ENCODE measurements at regions not wholly inside any gene's neighbourhood (a gene's known extent, or its start where the extent isn't known, plus 50 kb on each side); places are given as distances from the start of the nearest gene placed in this dataset.
"Not testable (repeated sequence)": the region's sequence is repeated elsewhere in the genome, so short reads cannot be mapped to it uniquely, and the experiment has no call there.

DNA sequence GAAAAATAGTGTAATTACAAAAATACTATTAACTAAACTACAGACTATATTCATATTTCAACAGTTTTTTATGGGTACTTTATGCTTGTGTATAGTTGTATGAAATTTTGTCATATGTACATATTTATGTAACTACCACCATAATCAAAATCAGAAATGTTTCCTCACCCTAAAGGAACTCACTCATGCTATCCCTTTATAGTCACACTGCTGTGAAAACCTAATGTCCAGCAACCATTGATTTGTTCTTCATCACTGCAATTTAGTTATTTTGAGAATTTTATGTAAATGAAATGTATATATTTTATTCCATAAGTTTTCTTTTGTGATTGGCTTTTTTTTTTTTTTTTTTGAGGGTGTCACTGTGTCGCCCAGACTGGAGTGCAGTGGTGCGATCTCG, 278.9 kb upstream of the SLC16A7 start:
- TF ChIP-seq POLR2A (IDR thresholded peaks at IDR 0.05) = no peak
- TF ChIP-seq, protein P1, sequence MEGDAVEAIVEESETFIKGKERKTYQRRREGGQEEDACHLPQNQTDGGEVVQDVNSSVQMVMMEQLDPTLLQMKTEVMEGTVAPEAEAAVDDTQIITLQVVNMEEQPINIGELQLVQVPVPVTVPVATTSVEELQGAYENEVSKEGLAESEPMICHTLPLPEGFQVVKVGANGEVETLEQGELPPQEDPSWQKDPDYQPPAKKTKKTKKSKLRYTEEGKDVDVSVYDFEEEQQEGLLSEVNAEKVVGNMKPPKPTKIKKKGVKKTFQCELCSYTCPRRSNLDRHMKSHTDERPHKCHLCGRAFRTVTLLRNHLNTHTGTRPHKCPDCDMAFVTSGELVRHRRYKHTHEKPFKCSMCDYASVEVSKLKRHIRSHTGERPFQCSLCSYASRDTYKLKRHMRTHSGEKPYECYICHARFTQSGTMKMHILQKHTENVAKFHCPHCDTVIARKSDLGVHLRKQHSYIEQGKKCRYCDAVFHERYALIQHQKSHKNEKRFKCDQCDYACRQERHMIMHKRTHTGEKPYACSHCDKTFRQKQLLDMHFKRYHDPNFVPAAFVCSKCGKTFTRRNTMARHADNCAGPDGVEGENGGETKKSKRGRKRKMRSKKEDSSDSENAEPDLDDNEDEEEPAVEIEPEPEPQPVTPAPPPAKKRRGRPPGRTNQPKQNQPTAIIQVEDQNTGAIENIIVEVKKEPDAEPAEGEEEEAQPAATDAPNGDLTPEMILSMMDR (IDR thresholded peaks at IDR 0.05) = no peak
- Histone ChIP-seq H3K4me1 (no peaks in the 10 kb centered on the region), H3K27me3 (no peaks in the 10 kb centered on the region), H3K4me3 (no peak overlapping the region), H3K36me3 (no peaks in the 10 kb centered on the region), H3K9me3 (no peaks in the 10 kb centered on the region), H3K27ac (no peak overlapping the region)
- 69% methylated on average over 3 of the region's 3 CpGs for WGBS (ENCODE audit: insufficient coverage, low coverage, low lambda C conversion rate, missing lambda C conversion rate)
- ATAC-seq = no peak
- no peak for DNase-seq
- intact Hi-C loops (cut with DNase I) = no loop called here

DNA sequence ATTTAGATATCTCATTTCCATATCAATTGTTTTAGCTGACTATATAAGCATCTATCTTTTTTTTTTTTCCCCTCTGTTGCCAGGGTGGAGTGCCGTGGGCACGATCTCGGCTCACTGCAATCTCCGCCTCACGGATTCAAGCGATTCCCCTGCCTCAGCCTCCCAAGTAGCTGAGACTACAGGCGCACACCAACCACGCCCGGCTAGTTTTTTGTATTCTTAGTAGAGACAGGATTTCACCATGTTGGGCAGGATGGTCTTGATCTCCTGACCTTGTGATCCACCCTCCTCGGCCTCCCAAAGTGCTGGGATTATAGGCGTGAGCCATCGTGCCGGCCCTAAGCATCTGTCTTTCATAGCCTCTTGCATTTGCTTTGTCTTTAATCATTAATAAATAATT, 279.5 kb upstream of the SLC16A7 start:
- H3K4me1 ChIP-seq; DNase-seq; H3K4me3 ChIP-seq; H3K36me3 ChIP-seq; ATAC-seq; H3K9me3 ChIP-seq; H3K27ac ChIP-seq; intact Hi-C loops (cut with DNase I); H3K27me3 ChIP-seq: not testable (repeated sequence)
- WGBS (ENCODE audit: insufficient coverage, low coverage, low lambda C conversion rate, missing lambda C conversion rate) = 76% methylated on average over 12 of the region's 13 CpGs

DNA sequence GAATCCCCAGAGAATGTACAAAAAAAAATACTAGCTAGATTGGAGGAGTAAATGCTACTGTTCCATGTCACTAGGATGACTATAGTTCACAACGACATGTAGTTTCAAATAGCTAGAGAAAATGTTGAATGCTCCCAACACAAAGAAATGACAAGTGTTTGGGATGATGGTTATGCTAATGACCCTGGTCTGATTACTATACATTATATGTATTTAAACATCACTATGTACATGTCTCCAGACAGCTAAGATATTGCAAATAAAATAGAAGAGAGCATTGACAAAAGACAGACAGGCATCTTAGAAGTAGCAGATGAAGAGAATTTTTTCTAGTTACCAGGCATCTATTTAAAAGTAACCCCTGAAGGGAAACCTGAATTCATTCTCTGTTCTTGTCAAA, 281.6 kb upstream of the SLC16A7 start:
- no peak overlapping the region for H3K27ac ChIP-seq
- no peak overlapping the region for H3K4me3 ChIP-seq
- no peaks in the 10 kb centered on the region for H3K27me3 ChIP-seq
- ATAC-seq = no peak
- H3K4me1 ChIP-seq = no peaks in the 10 kb centered on the region
- H3K9me3 ChIP-seq = no peaks in the 10 kb centered on the region
- WGBS (ENCODE audit: insufficient coverage, low coverage, low lambda C conversion rate, missing lambda C conversion rate) = 63% methylated on average over 1 of the region's 1 CpG
- no peak for DNase-seq
- TF ChIP-seq, protein P1 (IDR thresholded peaks at IDR 0.05) = no peak
- TF ChIP-seq POLR2A (IDR thresholded peaks at IDR 0.05) = no peak
- no peaks in the 10 kb centered on the region for H3K36me3 ChIP-seq
- intact Hi-C loops (cut with DNase I) = no loop called here

DNA sequence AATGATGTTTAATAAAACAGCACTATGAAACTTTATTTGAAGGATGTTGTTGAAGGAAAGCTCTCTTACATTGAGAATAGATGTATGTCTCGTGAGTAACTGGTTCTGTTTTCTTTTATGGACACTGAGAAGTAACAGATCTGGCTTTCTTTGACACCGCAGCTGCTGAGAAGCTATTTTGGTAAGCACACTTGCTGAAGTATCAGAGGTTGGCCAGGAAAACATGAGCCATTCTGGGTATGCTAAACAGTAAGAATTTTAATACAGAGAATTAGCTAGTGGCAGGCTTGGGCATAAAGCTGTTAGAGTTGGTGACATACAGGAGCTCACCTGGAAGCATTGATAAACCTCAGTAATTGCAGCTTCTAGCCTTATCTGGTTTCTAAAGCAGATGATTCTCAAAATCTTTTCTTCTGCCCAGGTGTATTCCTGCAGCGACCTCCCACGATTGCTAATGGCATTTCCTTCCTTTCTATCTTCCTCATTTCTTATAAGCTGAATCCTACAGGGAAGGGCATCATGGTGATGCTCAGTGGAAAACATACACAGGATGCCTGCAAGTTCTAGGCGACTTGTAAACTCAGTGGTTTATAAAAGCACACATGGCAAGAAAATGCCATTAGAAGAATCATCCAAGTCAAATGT, 291.6 kb upstream of the SLC16A7 start:
- WGBS (ENCODE audit: insufficient coverage, low coverage, low lambda C conversion rate, missing lambda C conversion rate) = 45% methylated on average over 5 of the region's 5 CpGs
- DNase-seq (no peak), ATAC-seq (no peak)
- H3K9me3 ChIP-seq = no peaks in the 10 kb centered on the region
- no peak overlapping the region for H3K27ac ChIP-seq
- no peaks in the 10 kb centered on the region for H3K27me3 ChIP-seq
- TF ChIP-seq POLR2A (IDR thresholded peaks at IDR 0.05) = no peak
- TF ChIP-seq, protein P1 (IDR thresholded peaks at IDR 0.05) = no peak
- intact Hi-C loops (cut with DNase I) = no loop called here
- no peaks in the 10 kb centered on the region for H3K36me3 ChIP-seq
- no peak overlapping the region for H3K4me3 ChIP-seq
- H3K4me1 ChIP-seq = no peaks in the 10 kb centered on the region

DNA sequence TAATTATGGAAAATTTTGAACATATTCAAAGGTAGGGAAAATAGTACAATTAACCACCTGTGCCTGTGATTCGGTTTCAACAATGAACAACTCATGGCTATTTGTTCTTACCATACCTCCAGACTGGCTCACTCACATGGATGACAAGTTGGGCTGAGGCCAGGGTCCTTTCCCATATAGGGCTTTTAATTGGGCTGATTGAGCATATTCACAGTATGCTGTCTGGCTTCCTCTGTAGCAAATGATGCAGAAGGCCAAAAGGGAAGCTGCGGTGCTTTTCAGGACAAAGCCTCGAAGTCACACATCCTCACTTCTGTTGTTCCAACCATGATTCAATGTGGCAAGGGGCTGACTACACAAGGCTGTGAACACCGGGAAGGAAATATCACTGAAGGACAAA, 297.5 kb upstream of the SLC16A7 start:
- WGBS (ENCODE audit: insufficient coverage, low coverage, low lambda C conversion rate, missing lambda C conversion rate) = 50% methylated on average over 4 of the region's 4 CpGs
- TF ChIP-seq, protein P1 (IDR thresholded peaks at IDR 0.05) = no peak
- no peak for TF ChIP-seq POLR2A (IDR thresholded peaks at IDR 0.05)
- H3K27me3 ChIP-seq = no peaks in the 10 kb centered on the region
- no peaks in the 10 kb centered on the region for H3K36me3 ChIP-seq
- ATAC-seq = no peak
- intact Hi-C loops (cut with DNase I) = no loop called here
- no peaks in the 10 kb centered on the region for H3K9me3 ChIP-seq
- H3K4me3 ChIP-seq = no peak overlapping the region
- DNase-seq = no peak
- H3K4me1 ChIP-seq = no peaks in the 10 kb centered on the region
- no peak overlapping the region for H3K27ac ChIP-seq

All from right lobe of liver (tissue), 6 donors.